Fibroblast of villous mesenchyme (primary cell): ENCODE measurements at regions not wholly inside any gene's neighbourhood (a gene's known extent, or its start where the extent isn't known, plus 50 kb on each side); places are given as distances from the start of the nearest gene placed in this dataset. TPM values are rescaled to one million over a fixed set of nuclear protein-coding genes. Genes with fewer than 3 reads are reported as not detected.
A peak's percentile ranks its signal among the peaks of the same experiment; 100 is the strongest.

Experiments
- DNase-seq: peaks from one replicate; pipeline ENCODE4 v3.0.0-alpha.2; 2010; ENCODE audit warnings: low read depth
- H3K4me3 ChIP-seq: 2 replicates; pipeline ENCODE4 v1.5.1; 2011; ENCODE audit warnings: low read depth, mild to moderate bottlenecking, low read length
- small RNA-seq: library from RNA; depleted of rRNA; stranded (forward); fragments of <200 nt; gene quantifications from one replicate; pipeline ENCODE3, GENCODE V24; 2012
- TF ChIP-seq, protein P1 (sequence below): IDR thresholded peaks from 2 replicates; pipeline ENCODE4 v1.5.1; 2012; ENCODE audit warnings: low read depth, mild to moderate bottlenecking, low read length; ENCODE audit not compliant: insufficient read depth

DNA sequence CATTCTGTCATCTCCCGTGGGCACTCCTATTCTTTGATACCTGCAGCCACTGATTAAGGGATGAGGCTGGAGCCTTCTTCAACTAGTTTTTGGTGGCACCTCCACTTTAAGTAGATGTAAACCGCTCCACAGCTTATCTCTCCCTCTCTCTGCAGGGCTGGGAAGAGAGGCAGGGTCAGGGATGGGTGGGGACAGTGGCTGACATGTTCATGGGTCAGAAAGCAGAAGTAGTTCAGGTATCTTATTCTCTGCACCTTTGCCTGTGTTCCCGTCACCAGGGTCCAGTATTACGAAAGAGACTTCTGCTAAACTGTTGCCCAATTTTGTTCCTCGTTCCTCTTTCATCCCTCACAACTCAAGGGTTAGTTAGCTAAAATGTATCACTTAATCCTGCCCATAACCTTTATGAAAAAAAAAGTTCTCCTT, 51.7 kb upstream of the EDEM3 start:
- TF ChIP-seq, protein P1, sequence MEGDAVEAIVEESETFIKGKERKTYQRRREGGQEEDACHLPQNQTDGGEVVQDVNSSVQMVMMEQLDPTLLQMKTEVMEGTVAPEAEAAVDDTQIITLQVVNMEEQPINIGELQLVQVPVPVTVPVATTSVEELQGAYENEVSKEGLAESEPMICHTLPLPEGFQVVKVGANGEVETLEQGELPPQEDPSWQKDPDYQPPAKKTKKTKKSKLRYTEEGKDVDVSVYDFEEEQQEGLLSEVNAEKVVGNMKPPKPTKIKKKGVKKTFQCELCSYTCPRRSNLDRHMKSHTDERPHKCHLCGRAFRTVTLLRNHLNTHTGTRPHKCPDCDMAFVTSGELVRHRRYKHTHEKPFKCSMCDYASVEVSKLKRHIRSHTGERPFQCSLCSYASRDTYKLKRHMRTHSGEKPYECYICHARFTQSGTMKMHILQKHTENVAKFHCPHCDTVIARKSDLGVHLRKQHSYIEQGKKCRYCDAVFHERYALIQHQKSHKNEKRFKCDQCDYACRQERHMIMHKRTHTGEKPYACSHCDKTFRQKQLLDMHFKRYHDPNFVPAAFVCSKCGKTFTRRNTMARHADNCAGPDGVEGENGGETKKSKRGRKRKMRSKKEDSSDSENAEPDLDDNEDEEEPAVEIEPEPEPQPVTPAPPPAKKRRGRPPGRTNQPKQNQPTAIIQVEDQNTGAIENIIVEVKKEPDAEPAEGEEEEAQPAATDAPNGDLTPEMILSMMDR = no peak
- H3K4me3 ChIP-seq = no peak overlapping the region
- no peak for DNase-seq

DNA sequence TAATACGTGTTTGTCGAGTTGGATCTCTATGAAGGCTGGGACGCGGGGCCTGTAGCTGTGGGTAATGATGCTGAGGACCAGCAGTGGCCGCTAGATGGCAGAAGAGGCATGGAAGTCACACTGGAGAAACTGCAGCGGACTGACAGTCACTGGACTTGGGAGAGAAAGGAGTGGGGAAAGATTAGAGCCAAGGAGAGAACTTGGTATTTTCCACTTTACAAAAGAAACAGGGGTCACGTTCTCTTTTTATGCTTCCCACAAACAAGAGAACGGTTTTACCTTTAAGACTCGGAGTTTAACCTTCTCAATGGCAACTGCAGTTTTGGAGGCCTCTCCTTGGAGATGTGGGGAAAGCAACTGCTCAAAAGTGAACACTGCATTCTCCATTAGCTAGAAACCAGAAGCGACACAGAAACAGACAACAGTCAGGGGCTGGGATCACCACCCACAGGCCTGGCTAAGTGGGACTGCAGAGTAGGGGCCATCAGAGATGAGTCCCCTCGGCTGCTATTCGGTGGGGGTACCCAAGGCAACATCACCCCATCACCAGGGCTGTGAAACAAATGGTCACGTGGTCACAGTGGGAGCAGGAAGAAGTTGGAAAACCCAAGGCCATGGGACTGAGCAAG, 51.1 kb upstream of the EDEM3 start:
- TF ChIP-seq, protein P1 = peak; percentile 87
- DNase-seq = peak; percentile 87
- H3K4me3 ChIP-seq = no peak overlapping the region

Small RNA genes in the stretch of these regions (small RNA-seq; reads per million reads assigned to genes)
- gene RNU7-13P = not detected
